Central memory CD4-positive, alpha-beta T cell (primary cell): ENCODE measurements at regions not wholly inside any gene's neighbourhood (a gene's known extent, or its start where the extent isn't known, plus 50 kb on each side); places are given as distances from the start of the nearest gene placed in this dataset.

ENCODE experiments used
- DNase-seq: peaks from one replicate; pipeline ENCODE4 v3.0.0; 2022

GRCh38 chr11:105324156-105324555, 184.6 kb upstream of the CARD18 start:
- DNase-seq = no peak

DNA sequence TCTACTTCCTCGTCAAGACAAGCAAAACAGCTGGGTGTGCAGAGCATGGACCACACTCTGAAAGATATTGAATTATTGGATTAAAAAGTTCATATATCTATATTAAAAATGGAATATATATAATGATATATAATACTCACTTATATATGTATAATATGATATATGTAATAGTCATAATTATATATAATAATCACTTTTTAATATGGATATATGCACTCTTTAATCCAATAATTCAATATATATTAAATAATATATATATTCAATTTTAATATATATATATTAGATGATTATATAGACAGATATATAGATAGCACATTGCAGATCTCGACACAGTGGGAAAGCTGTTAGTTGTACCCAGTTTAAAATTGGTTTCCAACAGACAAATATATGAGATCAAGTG, 182.1 kb upstream of the CARD18 start:
- no peak for DNase-seq

- no peak for DNase-seq
These were observed 175.7 kb upstream of the CARD18 start for GRCh38 chr11:105315287-105315686.

DNA sequence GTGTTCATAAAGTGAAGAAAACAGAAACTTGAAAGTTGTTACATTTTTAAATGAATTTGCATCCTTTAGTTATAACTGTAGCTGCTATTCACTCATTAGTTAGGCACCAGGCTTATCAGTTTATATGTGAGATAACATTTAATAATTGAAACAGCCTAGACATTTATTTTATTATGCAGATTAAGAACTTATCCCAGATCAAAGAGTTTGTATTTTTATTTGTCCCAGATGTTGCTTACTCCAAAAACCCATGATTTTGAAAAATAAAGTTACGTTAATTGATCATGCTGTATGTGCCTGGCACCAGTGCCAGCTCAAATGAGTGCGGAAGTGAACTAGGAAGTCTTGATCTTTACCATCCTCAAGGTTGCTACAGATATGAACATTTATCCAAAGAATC, 172.7 kb upstream of the CARD18 start:
- no peak for DNase-seq

DNA sequence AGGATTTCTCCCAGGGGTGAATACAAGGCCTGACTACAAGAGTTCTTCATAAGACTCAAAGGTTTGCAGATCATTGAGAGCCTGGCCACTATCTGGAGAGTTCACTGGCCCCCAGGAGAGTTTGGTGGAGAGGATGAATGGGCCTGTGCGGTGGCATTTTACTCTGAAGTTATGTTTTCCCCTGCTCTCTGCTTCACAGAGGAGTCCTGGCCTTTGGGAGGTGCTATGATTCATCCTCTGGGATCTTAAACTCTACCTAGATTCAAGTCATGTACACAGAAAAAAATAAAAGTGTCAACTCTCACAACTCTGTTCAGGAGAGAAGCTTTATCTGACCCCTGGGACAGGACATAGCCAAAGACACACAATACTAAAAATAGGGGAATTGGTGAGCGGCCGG, 159.1 kb upstream of the CARD18 start:
- DNase-seq = no peak

DNA sequence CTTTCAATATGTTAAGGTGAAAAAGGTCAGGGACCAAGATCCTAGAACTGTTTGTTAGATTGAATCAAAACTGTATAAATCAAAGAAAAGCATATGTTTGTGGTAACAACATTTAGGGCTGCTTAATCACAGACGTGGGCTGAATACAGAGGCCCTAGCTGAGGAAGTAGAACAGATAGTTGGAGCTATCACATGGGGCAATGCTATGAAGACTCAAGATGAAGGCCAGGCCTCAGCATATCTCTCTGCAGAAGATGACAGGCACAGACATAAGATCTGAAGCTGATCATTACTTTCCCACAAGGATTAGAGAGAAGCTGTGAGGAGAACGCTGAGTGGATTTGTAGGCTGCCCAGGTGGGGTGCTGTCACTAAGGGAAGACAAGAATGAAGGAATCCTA, 158.6 kb upstream of the CARD18 start:
- DNase-seq = no peak

- DNase-seq = no peak
These were observed 157.9 kb upstream of the CARD18 start for GRCh38 chr11:105297463-105297862.

GRCh38 chr11:105296806-105297205, 157.2 kb upstream of the CARD18 start:
- DNase-seq = no peak

GRCh38 chr11:105296386-105296785, 156.8 kb upstream of the CARD18 start:
- no peak for DNase-seq

DNA sequence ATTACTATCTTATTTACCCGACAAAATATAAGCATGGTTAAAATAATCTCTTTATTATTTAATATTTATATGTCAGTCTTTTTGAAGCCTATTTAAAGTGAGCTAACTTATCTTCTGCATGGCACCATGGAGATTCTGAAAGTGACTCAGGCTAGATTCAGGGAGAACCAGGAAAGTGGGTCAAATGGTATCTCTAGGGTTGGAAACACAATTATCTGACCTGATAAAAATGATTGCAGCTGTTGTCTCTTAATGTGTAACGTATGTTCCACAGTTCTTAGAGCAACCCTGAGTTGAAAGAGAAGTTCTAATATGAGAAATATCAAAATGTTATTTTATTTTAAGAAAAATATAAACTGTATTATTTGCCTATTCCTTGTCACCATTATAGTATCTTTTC, 143.1 kb upstream of the CARD18 start:
- DNase-seq = no peak

GRCh38 chr11:105274631-105275030, 135.1 kb upstream of the CARD18 start:
- DNase-seq = no peak

DNA sequence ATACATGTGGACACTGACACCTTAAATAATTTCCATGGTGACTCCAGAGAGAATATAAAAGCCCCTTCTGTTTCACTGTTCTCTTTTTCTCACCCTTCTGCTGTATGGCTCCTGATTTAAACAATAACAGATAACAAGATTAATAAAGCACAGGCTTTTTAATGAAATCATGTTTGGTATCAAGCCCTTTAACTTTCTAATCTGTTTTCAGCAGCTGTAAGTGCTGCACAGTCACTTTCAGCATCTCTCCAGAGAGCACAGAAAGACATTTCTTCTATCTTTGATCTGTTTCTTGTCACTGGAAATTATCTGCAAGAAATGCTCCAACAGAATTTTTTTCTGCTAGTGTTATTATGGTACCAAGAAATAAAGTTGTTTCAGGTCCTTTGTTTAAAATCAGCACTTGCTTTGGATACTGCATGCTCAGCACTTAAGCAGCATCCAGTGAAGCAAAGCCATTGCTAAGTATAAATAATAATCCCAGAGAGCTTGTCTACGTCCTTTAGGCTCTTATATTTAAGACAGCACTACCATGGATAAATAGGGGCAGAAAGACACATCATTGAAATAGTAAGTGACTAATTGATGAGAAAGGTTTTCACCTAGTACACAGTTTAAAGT, 134.2 kb upstream of the CARD18 start:
- no peak for DNase-seq

- no peak for DNase-seq
These were observed 130.3 kb upstream of the CARD18 start for GRCh38 chr11:105269862-105270261.

GRCh38 chr11:105268404-105269062, 129.0 kb upstream of the CARD18 start:
- DNase-seq = no peak

GRCh38 chr11:105265845-105266244, 126.3 kb upstream of the CARD18 start:
- DNase-seq = no peak

DNA sequence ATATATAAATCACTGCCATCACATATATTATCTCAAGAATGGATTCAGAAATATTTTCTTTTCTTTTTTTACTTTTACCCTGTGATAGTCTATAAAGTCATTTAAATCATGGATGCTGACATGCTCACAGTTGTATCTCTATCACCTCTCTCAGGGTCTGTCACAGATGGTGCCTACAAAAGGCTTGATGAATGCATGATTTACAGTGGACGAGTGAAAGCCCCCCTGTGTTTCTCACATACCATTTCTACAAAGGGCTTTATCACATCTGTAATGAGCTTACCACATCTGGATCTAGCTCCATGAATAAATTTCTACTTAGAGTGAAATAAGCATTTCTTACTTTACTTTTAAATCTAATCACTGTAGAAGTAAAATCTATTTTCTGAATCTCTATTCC, 121.4 kb upstream of the CARD18 start:
- no peak for DNase-seq

- no peak for DNase-seq
These were observed 106.3 kb upstream of the CARD18 start for GRCh38 chr11:105245781-105246315.

GRCh38 chr11:105244160-105244825, 104.7 kb upstream of the CARD18 start:
- DNase-seq = no peak

GRCh38 chr11:105241136-105241535, 101.6 kb upstream of the CARD18 start:
- no peak for DNase-seq

DNA sequence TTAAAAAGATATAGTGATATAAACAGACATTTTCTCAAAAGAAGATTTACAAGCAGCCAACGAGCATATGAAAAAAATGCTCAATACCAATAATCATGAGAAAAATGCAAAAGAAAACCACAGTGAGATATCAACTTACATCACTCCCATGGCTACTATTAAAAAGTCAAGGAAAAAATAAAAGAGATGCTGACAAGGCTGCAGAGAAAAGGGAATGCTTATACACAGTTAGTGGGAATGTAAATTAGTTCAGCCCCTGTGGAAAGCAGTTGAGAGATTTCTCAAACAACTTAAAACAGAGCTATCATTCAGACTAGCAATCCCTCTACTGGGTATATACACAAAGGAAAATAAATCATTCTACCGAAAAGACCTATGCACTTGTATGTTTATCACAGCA, 97.1 kb upstream of the CARD18 start:
- no peak for DNase-seq

DNA sequence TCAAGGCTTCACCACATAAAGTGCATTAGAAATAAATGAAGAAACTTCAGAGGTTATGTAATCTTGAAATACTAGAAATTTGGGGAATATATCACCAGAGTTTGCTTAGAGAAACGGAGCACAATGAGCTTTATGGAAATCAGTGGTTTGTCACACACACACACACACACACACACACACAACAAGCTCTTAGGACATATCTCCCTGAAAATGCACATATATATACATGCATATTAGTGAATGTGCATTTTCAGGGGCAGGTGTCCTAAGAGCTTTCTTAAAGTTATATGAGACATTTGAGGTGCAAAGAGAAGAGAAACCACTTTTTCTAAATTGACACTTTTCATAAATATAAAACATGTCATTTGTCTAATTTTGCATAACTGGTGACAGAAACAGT, 93.7 kb upstream of the CARD18 start:
- no peak for DNase-seq

DNA sequence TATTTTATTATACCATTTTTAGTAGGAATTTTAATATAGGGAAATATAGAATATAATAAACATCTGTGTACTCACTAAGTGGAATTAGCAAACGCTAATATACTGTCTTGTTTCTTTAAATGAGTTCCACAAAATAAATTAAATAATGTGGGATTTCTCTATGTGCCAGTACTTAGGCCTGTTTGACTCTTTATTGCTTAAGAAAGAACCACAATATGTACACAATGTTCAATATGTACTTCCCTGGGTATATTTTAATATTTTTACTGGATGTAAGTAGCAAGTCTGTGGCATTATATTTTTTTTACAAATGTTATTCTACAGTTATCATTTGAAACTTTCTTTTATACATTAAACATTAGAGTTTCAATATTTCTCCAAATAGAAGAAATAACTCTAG, 92.5 kb upstream of the CARD18 start:
- no peak for DNase-seq

- DNase-seq = no peak
These were observed 91.0 kb upstream of the CARD18 start for GRCh38 chr11:105230586-105230985.

- DNase-seq = no peak
These were observed 90.2 kb upstream of the CARD18 start for GRCh38 chr11:105229761-105230160.
